OCI-LY7 (cell line): ENCODE measurements at regions not wholly inside any gene's neighbourhood (a gene's known extent, or its start where the extent isn't known, plus 50 kb on each side); places are given as distances from the start of the nearest gene placed in this dataset.

Source experiments
- BruUV-seq: library from RNA; stranded (reverse); fragments of 400-500 nt; replicated peaks from 2 replicates; lab custom pipeline; 2021; lab: Mats Ljungman, UMichigan
- CTCF ChIA-PET: fragments of 300-600 bp; sonication (Branson Sonifier 250); formaldehyde crosslinking; loops from one replicate; lab custom pipeline; 2022; ENCODE audit warnings: antibody characterized with exemption; ENCODE audit not compliant: unreplicated experiment; lab: Charles Lee
- POLR2A ChIA-PET: fragments of 300-600 bp; sonication (Branson Sonifier 250); formaldehyde crosslinking; loops from one replicate; lab custom pipeline; 2022; ENCODE audit warnings: antibody characterized with exemption; lab: Charles Lee
- DNase-seq: peaks from one replicate; pipeline ENCODE4 v3.0.0-alpha.2; 2015; ENCODE audit warnings: low spot score
- H2AFZ ChIP-seq: fragments of 200-600 bp; sonication (generic), shearing (Covaris generic); 2 replicates; pipeline ENCODE4 v1.6.1; 2014; ENCODE audit warnings: mild to moderate bottlenecking, antibody characterized with exemption, low read length, moderate library complexity
- H3K27ac ChIP-seq: fragments of 200-600 bp; sonication (generic); 2 replicates; pipeline ENCODE4 v1.5.1; 2014; ENCODE audit warnings: mixed run types, low read depth, mild to moderate bottlenecking, moderate library complexity, low read length, inconsistent platforms; ENCODE audit not compliant: poor library complexity, severe bottlenecking
- H3K36me3 ChIP-seq: fragments of 200-600 bp; sonication (generic); 2 replicates; pipeline ENCODE4 v1.6.1; 2014; ENCODE audit warnings: mild to moderate bottlenecking, antibody characterized with exemption, low read length, moderate library complexity, mixed read lengths; ENCODE audit not compliant: insufficient read depth
- H3K4me1 ChIP-seq: fragments of 200-600 bp; sonication (generic); 2 replicates; pipeline ENCODE4 v1.5.1; 2014; ENCODE audit warnings: mild to moderate bottlenecking, low read length; ENCODE audit not compliant: insufficient read depth, poor library complexity, severe bottlenecking
- H3K4me2 ChIP-seq: fragments of 200-600 bp; sonication (generic); 2 replicates; pipeline ENCODE4 v1.6.1; 2014; ENCODE audit warnings: mild to moderate bottlenecking, low read length
- H3K4me3 ChIP-seq: fragments of 200-600 bp; sonication (generic); 2 replicates; pipeline ENCODE4 v1.5.1; 2014; ENCODE audit warnings: mild to moderate bottlenecking, low read depth, low read length; ENCODE audit not compliant: poor library complexity, severe bottlenecking
- H3K79me2 ChIP-seq: fragments of 200-600 bp; sonication (generic); 2 replicates; pipeline ENCODE4 v1.6.1; 2016; ENCODE audit warnings: low read depth, mild to moderate bottlenecking, low read length, moderate library complexity, mixed read lengths; ENCODE audit not compliant: insufficient read depth
- H3K9me2 ChIP-seq: fragments of 200-600 bp; sonication (generic); 2 replicates; pipeline ENCODE4 v1.6.1; 2016; ENCODE audit warnings: mild to moderate bottlenecking, low read length, mixed read lengths; ENCODE audit not compliant: insufficient read depth
- H3K9me3 ChIP-seq: fragments of 200-600 bp; sonication (generic); 2 replicates; pipeline ENCODE4 v1.6.1; 2014; ENCODE audit warnings: mild to moderate bottlenecking, mixed run types, low read length, mixed read lengths
- H4K20me1 ChIP-seq: fragments of 200-600 bp; sonication (generic); 2 replicates; pipeline ENCODE4 v1.6.1; 2014; ENCODE audit warnings: mild to moderate bottlenecking, antibody characterized with exemption, low read length, moderate library complexity, mixed read lengths; ENCODE audit not compliant: insufficient read depth
- CTCF ChIP-seq: fragments of 200-600 bp; sonication (generic); conservative IDR thresholded peaks from 2 replicates; pipeline ENCODE4 v1.5.1; 2014; ENCODE audit warnings: mild to moderate bottlenecking, antibody characterized with exemption, low read length, moderate library complexity, mixed read lengths
- EZH2phosphoT487 ChIP-seq: fragments of 200-600 bp; sonication (generic); IDR thresholded peaks from 2 replicates; pipeline ENCODE4 v1.6.1; 2018; ENCODE audit warnings: low read depth, borderline replicate concordance, mild to moderate bottlenecking, mixed run types, antibody characterized with exemption, low read length, moderate library complexity, mixed read lengths
- intact Hi-C: fragments of 100-400 bp; cut with micrococcal nuclease; formaldehyde crosslinking; loops from one replicate; pipeline ENCODE4 v1.10.0; 2022; ENCODE audit not compliant: unreplicated experiment

GRCh38 chr3:31014317-31015040 lies 120.0 kb upstream of the GADL1 start:
- POLR2A ChIA-PET: interaction anchor here (0.6 to 0.8 kb wide), 2 partner anchors 9 to 504 kb away, joined by 3 read pairs; no protein-coding TSS in a partner anchor
- H2AFZ ChIP-seq: no peak overlapping the region
- TF ChIP-seq EZH2phosphoT487 (no peak), CTCF (no peak)
- CTCF ChIA-PET: no interaction called here
- H3K9me3 ChIP-seq: no peaks in the 10 kb centered on the region
- no peaks in the 10 kb centered on the region for H3K36me3 ChIP-seq
- BruUV-seq: no TSS peak
- no peaks in the 10 kb centered on the region for H3K4me1 ChIP-seq
- intact Hi-C loops: no loop called here
- no peak overlapping the region for H3K4me3 ChIP-seq
- H3K9me2 ChIP-seq: no peaks in the 10 kb centered on the region
- no peaks in the 10 kb centered on the region for H4K20me1 ChIP-seq
- DNase-seq: no peak
- H3K4me2 ChIP-seq: no peak overlapping the region
- H3K79me2 ChIP-seq: no peaks in the 10 kb centered on the region
- no peak overlapping the region for H3K27ac ChIP-seq

- Histone ChIP-seq H3K9me2 (no peaks in the 10 kb centered on the region), H3K79me2 (no peaks in the 10 kb centered on the region), H3K4me1 (no peaks in the 10 kb centered on the region), H3K4me3 (no peak overlapping the region), H3K36me3 (no peaks in the 10 kb centered on the region), H4K20me1 (no peaks in the 10 kb centered on the region), H3K9me3 (no peaks in the 10 kb centered on the region), H3K27ac (no peak overlapping the region), H2AFZ (no peak overlapping the region), H3K4me2 (no peak overlapping the region)
- TF ChIP-seq CTCF (no peak), EZH2phosphoT487 (no peak)
- ChIA-PET POLR2A (interaction anchor here (0.6 to 0.7 kb wide), 2 partner anchors 347 to 588 kb away, joined by 3 read pairs; no protein-coding TSS in a partner anchor), CTCF (no interaction called here)
- no TSS peak for BruUV-seq
- no peak for DNase-seq
- intact Hi-C loops: no loop called here
Observed at GRCh38 chr3:31016196-31016595, 121.7 kb upstream of the GADL1 start.

GRCh38 chr3:31022716-31023115 lies 128.3 kb upstream of the GADL1 start:
- CTCF ChIA-PET: no interaction called here
- H3K4me3 ChIP-seq: no peak overlapping the region
- no peaks in the 10 kb centered on the region for H4K20me1 ChIP-seq
- no peaks in the 10 kb centered on the region for H3K79me2 ChIP-seq
- POLR2A ChIA-PET: interaction anchor here (0.7 kb wide), 1 partner anchor 9 kb away, joined by 3 read pairs; no protein-coding TSS in a partner anchor
- TF ChIP-seq EZH2phosphoT487 (no peak), CTCF (no peak)
- intact Hi-C loops: no loop called here
- no peaks in the 10 kb centered on the region for H3K9me3 ChIP-seq
- H3K4me1 ChIP-seq: no peaks in the 10 kb centered on the region
- no peak for DNase-seq
- H3K9me2 ChIP-seq: no peaks in the 10 kb centered on the region
- no peaks in the 10 kb centered on the region for H3K36me3 ChIP-seq
- H3K27ac ChIP-seq: no peak overlapping the region
- H3K4me2 ChIP-seq: no peak overlapping the region
- BruUV-seq: no TSS peak
- H2AFZ ChIP-seq: no peak overlapping the region
